Left lobe of liver (tissue), 2 donors: ENCODE measurements at regions not wholly inside any gene's neighbourhood (a gene's known extent, or its start where the extent isn't known, plus 50 kb on each side); places are given as distances from the start of the nearest gene placed in this dataset.

Experiments used
- ATAC-seq: fragments of 200-7000 bp; cut with Tn5 transposase; one replicate; pipeline ENCODE4 v1.9.1; 2020; ENCODE audit warnings: mild to moderate bottlenecking, moderate library complexity
- DNase-seq: peaks from one replicate; pipeline ENCODE4 v3.0.0-alpha.2; 2020; ENCODE audit warnings: low spot score
- donor health status: DM: no; HTN: no; CAD: no; lungs with moderate emphysema.
- donor health status: DM: no; HTN: yes; CAD: no.

GRCh38 chr6:15996030-15996429, 132.9 kb upstream of the MYLIP start:
- DNase-seq (no peak), ATAC-seq (no peak)

GRCh38 chr6:15995493-15995892, 133.4 kb upstream of the MYLIP start:
- no peak for DNase-seq
- ATAC-seq, result no peak

GRCh38 chr6:15994814-15995459, 133.9 kb upstream of the MYLIP start:
- ATAC-seq, result no peak
- DNase-seq, result no peak

- DNase-seq (no peak), ATAC-seq (no peak)
These were observed 135.1 kb upstream of the MYLIP start for GRCh38 chr6:15993716-15994228.

- DNase-seq (no peak), ATAC-seq (no peak)
These were observed 138.7 kb upstream of the MYLIP start for GRCh38 chr6:15990179-15990578.

- no peak for ATAC-seq
These were observed 139.5 kb upstream of the MYLIP start for GRCh38 chr6:15989397-15989796.

GRCh38 chr6:15987569-15987968, 141.3 kb upstream of the MYLIP start:
- DNase-seq, result no peak
- ATAC-seq, result no peak

More at GRCh38 chr6:15989397-15989796, 139.5 kb upstream of the MYLIP start:
- no peak for DNase-seq

- DNase-seq (no peak), ATAC-seq (no peak)
These were observed 142.8 kb upstream of the MYLIP start for GRCh38 chr6:15986027-15986629.

- ATAC-seq (no peak), DNase-seq (no peak)
These were observed 143.4 kb upstream of the MYLIP start for GRCh38 chr6:15985379-15985959.

GRCh38 chr6:15981956-15982355, 146.9 kb upstream of the MYLIP start:
- no peak for ATAC-seq
- no peak for DNase-seq

- ATAC-seq (no peak), DNase-seq (no peak)
These were observed 148.1 kb upstream of the MYLIP start for GRCh38 chr6:15980801-15981200.

- no peak for ATAC-seq
- no peak for DNase-seq
These were observed 150.5 kb upstream of the MYLIP start for GRCh38 chr6:15978426-15978825.

- no peak for DNase-seq
- ATAC-seq, result no peak
These were observed 151.8 kb upstream of the MYLIP start for GRCh38 chr6:15977050-15977449.

- DNase-seq (no peak), ATAC-seq (no peak)
These were observed 154.1 kb upstream of the MYLIP start for GRCh38 chr6:15974817-15975216.

GRCh38 chr6:15970517-15970916, 158.4 kb upstream of the MYLIP start:
- DNase-seq (no peak), ATAC-seq (peak; percentile 53)

- no peak for ATAC-seq
- no peak for DNase-seq
These were observed 159.6 kb upstream of the MYLIP start for GRCh38 chr6:15969236-15969778.

GRCh38 chr6:15968519-15968918, 160.4 kb upstream of the MYLIP start:
- ATAC-seq, result no peak
- no peak for DNase-seq

- DNase-seq, result no peak
- ATAC-seq, result no peak
These were observed 162.8 kb upstream of the MYLIP start for GRCh38 chr6:15966000-15966520.

GRCh38 chr6:15962449-15962764, 166.5 kb upstream of the MYLIP start:
- no peak for ATAC-seq
- no peak for DNase-seq

GRCh38 chr6:15961635-15962448, 167.0 kb upstream of the MYLIP start:
- no peak for DNase-seq
- ATAC-seq, result no peak
